ENCODE measurements at regions not wholly inside any gene's neighbourhood (a gene's known extent, or its start where the extent isn't known, plus 50 kb on each side); places are given as distances from the start of the nearest gene placed in this dataset.

DNA sequence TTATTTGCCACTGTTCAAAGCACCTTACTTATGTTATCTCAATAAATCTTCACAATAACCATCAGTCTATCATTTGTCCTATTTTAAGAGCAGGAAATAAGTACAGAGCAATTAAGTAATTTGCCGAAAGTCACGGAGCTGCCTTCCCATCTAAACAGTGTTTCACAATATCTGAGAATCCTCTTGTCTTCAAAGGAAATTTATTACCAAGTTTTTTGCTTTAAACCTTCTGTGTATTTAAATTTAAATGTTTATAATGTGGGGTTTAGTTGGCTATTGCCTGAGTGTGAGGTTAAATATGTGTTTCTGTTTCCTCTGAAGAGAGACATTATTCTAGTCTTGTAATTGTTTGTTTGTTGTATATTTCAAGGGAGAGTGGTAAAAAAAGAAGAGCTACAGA, 633.1 kb downstream of the EFNB2 start:
- TF ChIP-seq, protein P1, sequence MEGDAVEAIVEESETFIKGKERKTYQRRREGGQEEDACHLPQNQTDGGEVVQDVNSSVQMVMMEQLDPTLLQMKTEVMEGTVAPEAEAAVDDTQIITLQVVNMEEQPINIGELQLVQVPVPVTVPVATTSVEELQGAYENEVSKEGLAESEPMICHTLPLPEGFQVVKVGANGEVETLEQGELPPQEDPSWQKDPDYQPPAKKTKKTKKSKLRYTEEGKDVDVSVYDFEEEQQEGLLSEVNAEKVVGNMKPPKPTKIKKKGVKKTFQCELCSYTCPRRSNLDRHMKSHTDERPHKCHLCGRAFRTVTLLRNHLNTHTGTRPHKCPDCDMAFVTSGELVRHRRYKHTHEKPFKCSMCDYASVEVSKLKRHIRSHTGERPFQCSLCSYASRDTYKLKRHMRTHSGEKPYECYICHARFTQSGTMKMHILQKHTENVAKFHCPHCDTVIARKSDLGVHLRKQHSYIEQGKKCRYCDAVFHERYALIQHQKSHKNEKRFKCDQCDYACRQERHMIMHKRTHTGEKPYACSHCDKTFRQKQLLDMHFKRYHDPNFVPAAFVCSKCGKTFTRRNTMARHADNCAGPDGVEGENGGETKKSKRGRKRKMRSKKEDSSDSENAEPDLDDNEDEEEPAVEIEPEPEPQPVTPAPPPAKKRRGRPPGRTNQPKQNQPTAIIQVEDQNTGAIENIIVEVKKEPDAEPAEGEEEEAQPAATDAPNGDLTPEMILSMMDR (IDR thresholded peaks at IDR 0.05; ENCODE audit: poor library complexity): no peak
- TF ChIP-seq EZH2 (IDR thresholded peaks at IDR 0.05; ENCODE audit: borderline replicate concordance): no peak

Data from hepatocyte (in vitro differentiated cells).